GM19467 (cell line): ENCODE measurements at regions not wholly inside any gene's neighbourhood (a gene's known extent, or its start where the extent isn't known, plus 50 kb on each side); places are given as distances from the start of the nearest gene placed in this dataset.

Experiments
- ATAC-seq: cut with Tn5 transposase; IDR thresholded peaks from one replicate; pipeline ENCODE4 v1.9.1; 2021; ENCODE audit warnings: mild to moderate bottlenecking, moderate library complexity; ENCODE audit not compliant: unreplicated experiment

GRCh38 chr9:115169003-115169402 is 51.0 kb upstream of the TNC start:
- no peak for ATAC-seq

GRCh38 chr9:115170358-115171073 is 52.6 kb upstream of the TNC start:
- no peak for ATAC-seq

- no peak for ATAC-seq
These were observed 54.0 kb upstream of the TNC start for GRCh38 chr9:115171921-115172388.

- ATAC-seq, result no peak
These were observed 64.3 kb upstream of the TNC start for GRCh38 chr9:115182264-115182663.

- ATAC-seq, result no peak
These were observed 65.5 kb upstream of the TNC start for GRCh38 chr9:115183436-115183835.

- no peak for ATAC-seq
These were observed 71.7 kb upstream of the TNC start for GRCh38 chr9:115189686-115190085.

- ATAC-seq, result no peak
These were observed 73.7 kb upstream of the TNC start for GRCh38 chr9:115191667-115192066.

- ATAC-seq, result no peak
These were observed 74.3 kb upstream of the TNC start for GRCh38 chr9:115192280-115192679.

GRCh38 chr9:115192835-115193525 is 75.0 kb upstream of the TNC start:
- ATAC-seq, result peak; percentile 79

GRCh38 chr9:115193777-115194176 is 75.8 kb upstream of the TNC start:
- ATAC-seq, result no peak

- no peak for ATAC-seq
These were observed 76.3 kb upstream of the TNC start for GRCh38 chr9:115194216-115194615.

GRCh38 chr9:115195912-115196311 is 78.0 kb upstream of the TNC start:
- ATAC-seq, result no peak

- no peak for ATAC-seq
These were observed 79.0 kb upstream of the TNC start for GRCh38 chr9:115196919-115197318.

- no peak for ATAC-seq
These were observed 80.0 kb upstream of the TNC start for GRCh38 chr9:115198001-115198400.

- no peak for ATAC-seq
These were observed 83.0 kb upstream of the TNC start for GRCh38 chr9:115200711-115201505.

GRCh38 chr9:115202181-115202580 is 84.2 kb upstream of the TNC start:
- ATAC-seq, result no peak

GRCh38 chr9:115202960-115203751 is 85.2 kb upstream of the TNC start:
- no peak for ATAC-seq

GRCh38 chr9:115204904-115205453 is 87.0 kb upstream of the TNC start:
- peak; percentile 45 for ATAC-seq

- no peak for ATAC-seq
These were observed 89.3 kb upstream of the TNC start for GRCh38 chr9:115207003-115207836.

GRCh38 chr9:115208501-115208900 is 90.5 kb upstream of the TNC start:
- ATAC-seq, result no peak
